ENCODE measurements at regions not wholly inside any gene's neighbourhood (a gene's known extent, or its start where the extent isn't known, plus 50 kb on each side); places are given as distances from the start of the nearest gene placed in this dataset.

GRCh38 chr18:40157120-40157519, 1797.9 kb upstream of the PIK3C3 start:
- TF ChIP-seq POLR2A (IDR thresholded peaks at IDR 0.05): no peak
- TF ChIP-seq CTCF (IDR thresholded peaks at IDR 0.05): no peak

Data from sigmoid colon (tissue), 3 donors.